M059J (cell line): ENCODE measurements at regions not wholly inside any gene's neighbourhood (a gene's known extent, or its start where the extent isn't known, plus 50 kb on each side); places are given as distances from the start of the nearest gene placed in this dataset.
"Not testable (repeated sequence)": the region's sequence is repeated elsewhere in the genome, so short reads cannot be mapped to it uniquely, and the experiment has no call there.

Experiments used
- DNase-seq: peaks from one replicate; pipeline ENCODE4 v3.0.0-alpha.2; 2012; ENCODE audit warnings: low read depth

DNA sequence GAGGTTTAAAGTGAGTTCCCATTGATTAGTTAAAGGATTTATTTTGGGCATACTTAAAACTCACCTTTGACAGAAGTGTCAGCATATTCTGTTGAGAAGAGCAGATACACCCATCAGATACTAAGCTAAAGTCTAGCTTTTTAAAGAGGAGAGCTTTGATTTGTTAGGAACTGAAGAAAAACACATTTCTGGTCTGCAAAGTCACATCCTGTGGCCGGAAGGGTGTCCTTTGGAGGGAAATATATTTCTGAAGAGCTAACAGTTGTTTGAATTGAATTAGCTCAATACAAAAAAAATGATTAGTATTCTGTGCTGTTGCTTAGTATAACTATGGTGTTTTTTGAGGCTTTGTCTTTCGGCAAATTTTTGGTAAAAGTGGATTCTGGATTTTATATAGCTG lies 302.7 kb downstream of the RFPL4B start:
- DNase-seq = no peak

GRCh38 chr6:112651239-112651638 lies 304.1 kb downstream of the RFPL4B start:
- no peak for DNase-seq

- DNase-seq = no peak
Measured at GRCh38 chr6:112659912-112660311, 312.8 kb downstream of the RFPL4B start.

DNA sequence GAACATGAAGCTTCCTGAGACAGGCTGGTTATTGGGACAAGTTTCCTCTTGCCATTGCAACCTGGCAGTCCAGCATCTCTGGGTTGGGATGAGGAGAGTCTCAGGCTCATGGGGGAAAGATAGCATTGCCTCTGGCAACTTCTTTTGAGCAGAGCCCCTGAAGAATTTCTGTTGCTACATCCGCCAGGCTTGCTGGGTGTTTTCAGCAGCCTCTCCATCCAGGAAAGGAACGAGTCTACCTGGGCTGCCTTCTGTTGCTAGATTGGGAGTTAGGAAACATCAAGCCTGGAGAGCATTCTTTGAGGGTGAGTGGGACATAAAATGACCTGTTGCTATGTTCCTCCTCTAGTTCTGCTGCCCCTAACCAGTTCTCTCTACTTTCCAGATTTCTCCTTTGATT lies 313.5 kb downstream of the RFPL4B start:
- DNase-seq = no peak

- no peak for DNase-seq
Measured at GRCh38 chr6:112663698-112664097, 316.6 kb downstream of the RFPL4B start.

DNA sequence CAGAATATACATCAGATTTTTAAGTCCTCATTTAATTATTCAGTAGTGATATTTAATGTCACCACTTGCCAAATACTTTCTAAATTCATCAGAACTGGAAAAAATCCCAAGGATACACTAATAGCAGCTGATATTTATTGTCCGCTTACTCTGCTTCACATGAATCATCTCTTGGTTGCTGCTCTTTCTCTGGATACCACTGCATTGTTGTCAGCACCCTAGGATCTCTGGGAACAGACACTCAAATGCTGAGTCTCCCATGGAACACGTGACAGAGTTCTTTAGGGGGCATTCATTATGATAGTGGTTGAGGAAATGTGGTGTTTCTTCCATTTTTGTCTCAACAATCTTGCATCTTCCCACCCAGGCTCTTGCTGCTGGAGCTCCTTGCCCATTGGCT lies 318.0 kb downstream of the RFPL4B start:
- DNase-seq = peak; percentile 22

DNA sequence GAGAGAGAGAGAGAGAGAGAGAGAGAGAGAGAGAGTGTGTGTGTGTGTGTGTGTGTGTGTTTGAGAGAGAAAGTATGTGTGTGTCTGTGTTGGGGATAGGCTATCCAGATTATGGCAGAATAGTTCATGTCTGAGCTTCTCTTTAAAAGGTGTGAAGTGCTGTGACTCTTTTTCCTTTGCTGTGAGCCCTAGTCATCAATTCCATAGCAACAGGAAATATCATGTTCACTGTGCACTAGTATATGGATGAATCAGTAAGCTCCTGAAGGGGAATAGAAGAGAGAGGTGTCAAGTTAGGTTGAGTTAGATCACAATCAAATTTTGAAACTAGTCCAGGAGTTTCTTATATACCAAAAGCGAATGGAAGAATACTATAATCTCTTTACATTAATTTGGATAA lies 318.7 kb downstream of the RFPL4B start:
- peak; percentile 70 for DNase-seq

DNA sequence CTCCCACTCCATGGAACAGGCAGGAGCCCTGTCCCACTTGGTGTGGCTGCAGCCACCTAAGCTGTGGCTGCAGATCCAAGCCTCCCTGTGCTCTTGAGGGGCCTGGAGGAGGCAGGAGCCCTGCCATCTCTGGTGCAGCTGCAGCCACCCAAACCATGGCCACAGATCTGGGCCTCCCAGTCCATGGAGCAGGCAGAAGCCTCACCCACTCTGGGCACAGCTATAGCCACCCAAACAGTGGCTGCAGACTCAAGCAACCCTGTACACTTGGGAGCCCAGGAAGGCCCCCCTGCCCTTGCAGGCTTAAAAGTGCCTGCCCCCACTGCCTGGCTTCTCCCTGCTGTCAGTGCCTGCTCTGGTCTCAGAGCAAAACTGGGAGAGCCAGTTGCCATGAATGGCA lies 320.3 kb downstream of the RFPL4B start:
- no peak for DNase-seq

GRCh38 chr6:112680091-112680490 lies 333.0 kb downstream of the RFPL4B start:
- no peak for DNase-seq

- peak; percentile 23 for DNase-seq
Measured at GRCh38 chr6:112682071-112682470, 334.9 kb downstream of the RFPL4B start.

- no peak for DNase-seq
Measured at GRCh38 chr6:112683106-112683505, 336.0 kb downstream of the RFPL4B start.

GRCh38 chr6:112683926-112684325 lies 336.8 kb downstream of the RFPL4B start:
- peak; percentile 88 for DNase-seq

GRCh38 chr6:112685521-112686220 lies 338.5 kb downstream of the RFPL4B start:
- DNase-seq = not testable (repeated sequence)

DNA sequence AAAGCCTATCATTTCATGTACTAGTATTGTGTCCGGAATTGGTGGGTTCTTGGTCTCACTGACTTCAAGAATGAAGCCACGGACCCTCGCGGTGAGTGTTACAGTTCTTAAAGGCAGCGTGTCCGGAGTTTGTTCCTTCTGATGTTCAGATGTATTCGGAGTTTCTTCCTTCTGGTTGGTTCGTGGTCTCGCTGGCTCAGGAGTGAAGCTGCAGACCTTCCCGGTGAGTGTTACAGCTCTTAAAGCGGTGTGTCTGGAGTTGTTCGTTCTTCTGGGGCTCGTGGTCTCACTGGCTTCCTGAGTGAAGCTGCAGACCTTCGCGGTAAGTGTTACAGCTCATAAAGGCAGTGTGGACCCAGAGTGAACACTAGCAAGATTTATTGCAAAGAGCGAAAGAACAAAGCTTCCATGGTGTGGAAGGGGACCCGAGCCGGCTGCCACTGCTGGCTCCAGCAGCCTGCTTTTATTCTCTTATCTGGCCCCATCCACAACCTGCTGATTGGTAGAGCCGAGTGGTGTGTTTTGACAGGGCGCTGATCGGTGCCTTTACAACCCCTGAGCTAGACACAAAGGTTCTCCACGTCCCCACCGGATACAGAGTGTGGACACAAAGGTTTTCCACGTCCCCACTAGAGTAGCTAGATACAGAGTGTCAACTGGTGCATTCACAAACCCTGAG lies 341.5 kb downstream of the RFPL4B start:
- not testable (repeated sequence) for DNase-seq

DNA sequence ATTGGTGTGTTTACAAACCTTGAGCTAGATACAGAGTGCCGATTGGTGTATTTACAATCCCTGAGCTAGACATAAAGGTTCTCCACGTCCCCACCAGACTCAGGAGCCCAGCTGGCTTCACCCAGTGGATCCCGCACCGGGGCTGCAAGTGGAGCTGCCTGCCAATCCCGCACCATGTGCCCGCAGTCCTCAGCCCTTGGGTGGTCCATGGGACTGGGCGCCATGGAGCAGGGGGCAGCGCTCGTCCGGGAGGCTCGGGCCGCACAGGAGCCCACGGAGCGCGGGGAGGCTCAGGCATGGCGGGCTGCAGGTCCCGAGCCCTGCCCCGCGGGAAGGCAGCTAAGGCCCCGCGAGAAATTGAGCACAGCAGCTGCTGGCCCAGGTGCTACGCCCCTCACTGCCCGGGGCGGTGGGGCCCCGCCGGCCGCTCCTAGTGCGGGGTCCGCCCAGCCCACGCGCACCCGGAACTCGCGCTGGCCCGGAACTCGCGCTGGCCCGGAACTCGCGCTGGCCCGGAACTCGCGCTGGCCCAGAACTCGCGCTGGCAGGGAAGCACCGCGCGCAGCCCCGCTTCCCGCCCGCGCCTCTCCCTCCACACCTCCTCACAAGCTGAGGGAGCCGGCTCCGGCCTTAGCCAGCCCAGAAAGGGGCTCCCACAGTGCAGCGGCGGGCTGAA lies 342.2 kb downstream of the RFPL4B start:
- DNase-seq = not testable (repeated sequence)

DNA sequence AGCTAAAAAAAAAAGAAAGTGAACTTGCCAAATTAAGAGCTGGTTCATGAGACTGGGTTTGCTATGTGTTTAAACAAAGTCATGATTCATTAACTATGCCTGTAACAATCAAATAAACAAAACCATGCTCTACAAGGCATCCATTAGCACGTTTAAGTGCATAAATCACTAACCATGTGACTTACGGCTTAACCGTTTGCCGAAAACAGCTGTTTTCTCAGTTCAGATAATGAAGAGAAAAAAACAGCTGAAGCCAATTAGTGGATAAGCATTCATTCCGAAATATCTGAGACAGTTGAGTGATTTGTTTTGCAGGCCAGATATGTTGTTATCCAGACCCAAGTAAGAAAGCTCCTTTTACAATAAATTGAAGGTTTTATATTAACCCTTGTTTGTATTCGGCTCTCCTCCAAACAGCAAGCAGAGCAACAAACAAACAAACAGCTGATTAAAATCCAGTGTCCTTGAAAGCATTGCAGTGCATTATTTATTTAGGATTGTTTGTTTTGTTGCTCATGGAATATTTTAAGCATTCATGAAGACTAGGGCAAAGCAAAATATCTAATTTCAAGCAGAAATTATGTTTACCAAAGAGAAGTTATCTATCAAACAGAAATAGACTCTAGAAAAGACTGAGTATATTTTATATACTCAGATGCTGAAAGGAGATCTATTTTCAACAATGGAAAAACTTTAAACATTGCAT lies 343.5 kb downstream of the RFPL4B start:
- peak; percentile 80 for DNase-seq

- DNase-seq = peak; percentile 94
Measured at GRCh38 chr6:112691289-112691688, 344.2 kb downstream of the RFPL4B start.

DNA sequence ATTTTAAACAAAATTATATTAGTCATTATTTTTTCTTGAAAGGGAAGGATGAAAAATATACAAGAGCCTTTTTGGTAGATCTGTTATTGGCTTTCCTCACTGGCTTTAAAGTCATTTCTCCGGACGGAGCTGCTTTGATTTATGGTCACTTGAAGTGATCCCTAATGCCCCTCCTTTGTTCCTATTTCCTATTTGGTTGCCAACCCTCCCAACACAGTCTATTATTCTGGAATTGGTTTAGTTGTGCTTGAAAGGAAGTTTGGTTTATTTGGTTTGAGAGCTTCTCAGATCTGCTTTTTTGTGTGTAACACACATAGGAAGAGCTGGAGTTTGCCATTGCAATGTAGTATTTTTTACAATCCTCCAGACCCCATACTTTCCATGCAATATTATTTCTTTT lies 347.9 kb downstream of the RFPL4B start:
- no peak for DNase-seq

DNA sequence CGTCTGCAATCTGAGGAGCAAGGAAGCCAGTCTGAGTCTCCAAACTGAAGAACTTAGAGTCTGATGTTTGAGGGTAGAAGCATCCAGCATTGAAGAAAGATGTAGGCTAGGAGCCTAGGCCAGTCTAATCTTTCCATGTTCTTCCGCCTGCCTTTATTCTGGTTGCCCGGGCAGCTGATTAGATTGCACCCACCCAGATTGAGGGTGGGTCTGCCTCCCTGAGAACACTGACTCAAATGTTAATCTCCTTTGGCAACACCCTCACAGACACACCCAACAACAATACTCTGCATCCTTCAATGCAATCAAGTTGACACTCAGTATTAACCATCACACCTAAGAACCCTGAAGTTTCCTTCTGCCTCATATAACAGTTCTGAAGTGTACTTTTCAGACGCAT lies 350.1 kb downstream of the RFPL4B start:
- DNase-seq = no peak

- DNase-seq = peak; percentile 67
Measured at GRCh38 chr6:112701201-112701600, 354.1 kb downstream of the RFPL4B start.

DNA sequence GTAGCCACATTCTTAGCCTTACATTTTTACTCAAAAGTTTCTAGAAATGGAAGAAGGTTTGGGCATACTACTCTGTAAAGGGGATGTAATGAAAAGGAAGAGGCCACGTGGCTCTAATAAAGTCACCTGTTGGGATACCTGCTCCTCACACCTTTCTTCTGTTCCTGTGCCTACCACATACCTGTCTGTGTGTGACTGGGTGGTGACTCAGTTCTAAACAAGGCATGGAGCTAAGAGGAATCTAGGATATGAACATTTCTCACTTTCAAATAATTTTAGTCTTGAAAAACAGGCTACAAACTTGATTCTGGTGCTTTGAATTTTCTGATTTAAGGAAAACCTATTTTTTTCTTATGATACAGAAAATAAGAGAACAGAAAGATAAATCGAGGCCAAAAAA lies 363.6 kb downstream of the RFPL4B start:
- DNase-seq = no peak

- DNase-seq = no peak
Measured at GRCh38 chr6:112713402-112713801, 366.3 kb downstream of the RFPL4B start.
